Activated naive CD4-positive, alpha-beta T cell treated with anti-CD3 and anti-CD28 coated beads for 36 hours (primary cell): ENCODE measurements at regions not wholly inside any gene's neighbourhood (a gene's known extent, or its start where the extent isn't known, plus 50 kb on each side); places are given as distances from the start of the nearest gene placed in this dataset.
A peak's percentile ranks its signal among the peaks of the same experiment; 100 is the strongest.
"Not testable (repeated sequence)": the region's sequence is repeated elsewhere in the genome, so short reads cannot be mapped to it uniquely, and the experiment has no call there.

Experiments used
- CTCF ChIA-PET: fragments of 350-600 bp; sonication (Branson Sonifier 250); formaldehyde crosslinking; loops from one replicate; lab custom pipeline; 2021; ENCODE audit warnings: antibody characterized with exemption; lab: Charles Lee
- DNase-seq: peaks from one replicate; pipeline ENCODE4 v3.0.0-alpha.2; 2020
- H3K27ac Mint-ChIP-seq: one replicate; pipeline ENCODE4 v1.8.0; 2021; ENCODE audit warnings: mild to moderate bottlenecking, mixed read lengths
- H3K27me3 Mint-ChIP-seq: one replicate; pipeline ENCODE4 v1.8.0; 2021; ENCODE audit warnings: low read depth, mixed read lengths
- H3K36me3 Mint-ChIP-seq: one replicate; pipeline ENCODE4 v1.8.0; 2021; ENCODE audit warnings: low read depth, mixed read lengths
- H3K4me1 Mint-ChIP-seq: one replicate; pipeline ENCODE4 v1.8.0; 2021; ENCODE audit warnings: low read depth, mixed read lengths
- H3K4me3 Mint-ChIP-seq: one replicate; pipeline ENCODE4 v1.8.0; 2021; ENCODE audit warnings: mild to moderate bottlenecking, moderate library complexity, mixed read lengths
- H3K9me3 Mint-ChIP-seq: one replicate; pipeline ENCODE4 v1.8.0; 2021; ENCODE audit warnings: mixed read lengths
- intact Hi-C: fragments of 100-400 bp; cut with micrococcal nuclease; formaldehyde crosslinking; loops from one replicate; pipeline ENCODE4 v1.15.1; 2023

DNA sequence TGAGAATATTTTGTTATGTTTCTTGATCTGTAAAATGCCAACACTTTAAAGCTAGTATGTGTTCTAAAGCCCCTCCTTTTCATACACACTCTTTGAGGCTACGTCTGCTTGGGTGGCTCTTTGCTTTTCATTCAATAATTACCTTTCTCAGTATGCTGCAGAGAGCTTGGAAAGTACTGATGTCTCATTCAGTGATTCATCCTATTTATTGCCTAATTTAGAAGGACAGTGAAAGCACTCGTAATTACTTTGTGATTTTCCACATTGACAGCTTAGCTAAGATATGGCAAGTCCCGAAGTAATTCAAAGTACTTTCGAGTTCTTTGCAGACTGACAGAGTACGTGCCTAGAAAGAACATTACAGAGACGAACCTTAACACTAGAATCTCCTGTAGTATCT, 57.2 kb downstream of the BMP15 start:
- intact Hi-C loops, result no loop called here
- no peaks in the 10 kb centered on the region for H3K9me3 Mint-ChIP-seq
- no peaks in the 10 kb centered on the region for H3K4me1 Mint-ChIP-seq
- CTCF ChIA-PET, result no interaction called here
- H3K27me3 Mint-ChIP-seq, result no peaks in the 10 kb centered on the region
- DNase-seq, result no peak
- H3K4me3 Mint-ChIP-seq, result no peak overlapping the region
- no peak overlapping the region for H3K27ac Mint-ChIP-seq
- H3K36me3 Mint-ChIP-seq, result no peaks in the 10 kb centered on the region

GRCh38 chrX:50968871-50969635, 58.5 kb downstream of the BMP15 start:
- H3K27ac Mint-ChIP-seq, DNase-seq, intact Hi-C loops, H3K4me3 Mint-ChIP-seq, H3K27me3 Mint-ChIP-seq, H3K9me3 Mint-ChIP-seq, H3K4me1 Mint-ChIP-seq, CTCF ChIA-PET, H3K36me3 Mint-ChIP-seq: not testable (repeated sequence)

- Mint-ChIP-seq H3K27ac (no peak overlapping the region), H3K4me1 (no peaks in the 10 kb centered on the region), H3K36me3 (no peaks in the 10 kb centered on the region), H3K4me3 (no peak overlapping the region), H3K9me3 (no peaks in the 10 kb centered on the region), H3K27me3 (no peaks in the 10 kb centered on the region)
- CTCF ChIA-PET, result no interaction called here
- intact Hi-C loops, result no loop called here
- DNase-seq, result no peak
Observed at GRCh38 chrX:50971395-50971794, 60.9 kb downstream of the BMP15 start.

DNA sequence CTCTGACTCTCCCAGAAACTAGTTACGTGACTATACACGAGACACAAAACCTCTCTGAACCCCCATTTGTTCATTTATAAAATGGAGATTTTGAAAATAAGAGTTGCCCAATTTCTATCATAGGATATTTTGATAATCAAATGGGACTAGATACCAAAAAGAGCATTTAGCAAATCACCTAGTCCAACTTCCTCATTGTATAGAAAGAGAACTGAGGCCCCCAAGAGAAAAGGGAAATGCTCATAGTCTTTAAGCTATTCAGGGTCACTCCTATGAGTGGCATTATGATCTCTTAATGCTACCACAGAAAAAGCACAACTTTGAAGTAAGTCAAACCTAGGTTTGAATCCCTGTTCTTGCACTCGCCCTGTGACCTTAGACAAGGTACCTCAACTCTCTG, 62.7 kb downstream of the BMP15 start:
- no peaks in the 10 kb centered on the region for H3K4me1 Mint-ChIP-seq
- no peak overlapping the region for H3K4me3 Mint-ChIP-seq
- DNase-seq, result no peak
- no peaks in the 10 kb centered on the region for H3K36me3 Mint-ChIP-seq
- H3K27ac Mint-ChIP-seq, result no peak overlapping the region
- H3K27me3 Mint-ChIP-seq, result no peaks in the 10 kb centered on the region
- no peaks in the 10 kb centered on the region for H3K9me3 Mint-ChIP-seq
- CTCF ChIA-PET, result no interaction called here
- intact Hi-C loops, result no loop called here

DNA sequence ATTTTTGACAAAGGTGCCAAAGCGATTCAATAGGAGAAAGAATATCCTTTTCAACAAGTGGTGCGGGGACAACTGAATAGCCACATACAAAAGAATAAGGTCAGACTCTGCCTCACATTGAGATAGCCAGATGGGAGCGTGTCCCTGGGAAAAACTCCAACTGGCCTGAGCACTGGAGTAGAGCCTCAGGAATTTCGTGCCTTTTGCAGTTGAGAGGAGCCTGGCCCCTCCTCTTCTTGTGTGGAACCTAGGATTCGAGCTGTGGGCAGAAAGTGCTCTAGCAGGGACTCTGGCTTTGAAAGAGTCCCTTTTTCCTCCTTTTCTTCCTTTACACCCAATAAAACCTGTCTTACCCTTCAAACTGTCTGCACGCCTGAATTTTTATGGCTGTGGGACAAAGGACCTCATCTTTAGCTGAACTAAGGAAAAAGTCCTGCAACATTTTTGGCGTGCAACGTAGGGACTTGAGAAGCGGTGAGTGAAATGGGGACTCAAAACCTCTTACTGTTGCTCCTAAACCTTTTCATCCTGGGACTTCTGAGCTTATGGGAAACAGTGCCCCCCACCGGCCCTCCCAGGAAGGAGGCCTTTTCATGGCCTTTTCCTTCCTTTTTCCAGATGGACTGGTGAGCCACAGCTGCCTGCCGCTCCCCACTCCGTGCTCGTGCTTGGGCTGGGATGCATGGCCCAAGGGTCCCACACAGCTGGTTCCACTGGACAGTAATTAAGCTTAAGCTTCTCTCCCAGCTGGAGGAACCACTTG, 68.6 kb downstream of the BMP15 start:
- H3K36me3 Mint-ChIP-seq, result no peaks in the 10 kb centered on the region
- intact Hi-C loops, result no loop called here
- CTCF ChIA-PET, result no interaction called here
- no peaks in the 10 kb centered on the region for H3K4me1 Mint-ChIP-seq
- no peak overlapping the region for H3K4me3 Mint-ChIP-seq
- no peaks in the 10 kb centered on the region for H3K9me3 Mint-ChIP-seq
- no peak overlapping the region for H3K27ac Mint-ChIP-seq
- no peaks in the 10 kb centered on the region for H3K27me3 Mint-ChIP-seq
- no peak for DNase-seq

DNA sequence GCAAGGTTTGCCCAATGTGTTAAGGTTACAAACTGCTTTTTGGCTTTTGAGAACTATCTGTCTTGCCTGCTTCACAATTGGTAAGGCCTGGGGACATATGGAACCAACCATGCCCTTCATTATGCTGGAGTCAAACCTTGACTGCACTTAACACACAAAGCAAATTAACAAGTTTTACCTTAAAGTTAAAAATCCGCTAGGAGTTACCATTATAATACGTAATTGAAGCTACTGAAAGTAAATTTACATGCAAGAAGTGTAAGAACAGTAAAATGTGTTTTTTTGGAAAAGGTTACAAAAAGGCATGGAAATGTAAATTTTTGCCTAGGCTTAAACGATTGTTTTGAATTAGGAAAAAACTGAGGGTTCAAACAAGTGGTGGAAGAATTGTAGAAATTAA, 69.7 kb downstream of the BMP15 start:
- Mint-ChIP-seq H3K27me3 (peaks cover 2% of the 10 kb centered on the region), H3K4me1 (no peaks in the 10 kb centered on the region), H3K9me3 (no peaks in the 10 kb centered on the region), H3K4me3 (no peak overlapping the region), H3K36me3 (no peaks in the 10 kb centered on the region), H3K27ac (no peak overlapping the region)
- CTCF ChIA-PET, result no interaction called here
- no peak for DNase-seq
- intact Hi-C loops, result no loop called here

- peak; percentile 36 for DNase-seq
- no peaks in the 10 kb centered on the region for H3K36me3 Mint-ChIP-seq
- H3K27me3 Mint-ChIP-seq, result peaks cover 2% of the 10 kb centered on the region
Observed at GRCh38 chrX:50988649-50989048, 78.1 kb downstream of the BMP15 start.

GRCh38 chrX:50996930-50997329, 86.4 kb downstream of the BMP15 start:
- CTCF ChIA-PET, result no interaction called here
- no peaks in the 10 kb centered on the region for H3K9me3 Mint-ChIP-seq
- intact Hi-C loops, result no loop called here
- H3K4me1 Mint-ChIP-seq, result no peaks in the 10 kb centered on the region
- H3K27ac Mint-ChIP-seq, result no peak overlapping the region
- no peaks in the 10 kb centered on the region for H3K27me3 Mint-ChIP-seq
- H3K36me3 Mint-ChIP-seq, result no peaks in the 10 kb centered on the region
- H3K4me3 Mint-ChIP-seq, result no peak overlapping the region
- no peak for DNase-seq

More at GRCh38 chrX:50988649-50989048, 78.1 kb downstream of the BMP15 start:
- intact Hi-C loops, result loop anchor here (2.0 kb wide), 2 partner anchors 242 to 298 kb away; no protein-coding TSS in a partner anchor
- CTCF ChIA-PET, result interaction anchor here (1.0 to 1.2 kb wide), 2 partner anchors 237 to 239 kb away, joined by 3 read pairs; no protein-coding TSS in a partner anchor
- H3K4me1 Mint-ChIP-seq, result no peaks in the 10 kb centered on the region
- H3K27ac Mint-ChIP-seq, result no peak overlapping the region
- H3K4me3 Mint-ChIP-seq, result no peak overlapping the region
- H3K9me3 Mint-ChIP-seq, result no peaks in the 10 kb centered on the region

GRCh38 chrX:51000384-51000783, 89.8 kb downstream of the BMP15 start:
- H3K27me3 Mint-ChIP-seq, H3K4me1 Mint-ChIP-seq, H3K27ac Mint-ChIP-seq, H3K4me3 Mint-ChIP-seq, intact Hi-C loops, DNase-seq, CTCF ChIA-PET, H3K36me3 Mint-ChIP-seq, H3K9me3 Mint-ChIP-seq: not testable (repeated sequence)

- not testable (repeated sequence) for H3K9me3 Mint-ChIP-seq, H3K27me3 Mint-ChIP-seq
Observed at GRCh38 chrX:51001733-51002632, 91.4 kb downstream of the BMP15 start.

DNA sequence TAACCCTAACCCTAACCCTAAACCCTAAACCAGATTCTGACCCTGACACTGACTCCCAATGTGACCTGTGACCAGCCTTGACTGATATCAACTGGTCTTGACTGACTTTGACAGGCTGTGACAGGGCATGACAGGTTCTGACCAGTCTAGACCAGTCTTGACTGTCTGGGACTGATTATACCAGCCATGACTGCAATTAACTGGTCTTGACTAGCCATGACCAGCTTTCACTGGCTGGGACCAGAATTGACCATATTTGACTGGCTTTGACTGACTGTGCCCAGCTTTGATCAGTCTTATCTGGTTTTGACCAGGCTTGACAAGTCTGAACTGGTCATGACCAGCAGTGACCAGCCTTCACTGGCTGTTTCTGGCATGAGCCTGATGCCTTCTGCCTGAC, 95.5 kb downstream of the BMP15 start:
- intact Hi-C loops, result no loop called here
- no peak for DNase-seq
- Mint-ChIP-seq H3K27me3 (no peaks in the 10 kb centered on the region), H3K9me3 (no peaks in the 10 kb centered on the region), H3K4me3 (no peak overlapping the region), H3K27ac (no peak overlapping the region), H3K36me3 (no peaks in the 10 kb centered on the region), H3K4me1 (no peaks in the 10 kb centered on the region)
- CTCF ChIA-PET, result no interaction called here

More at GRCh38 chrX:51001733-51002632, 91.4 kb downstream of the BMP15 start:
- DNase-seq, H3K27ac Mint-ChIP-seq, H3K36me3 Mint-ChIP-seq, CTCF ChIA-PET, H3K4me3 Mint-ChIP-seq, H3K4me1 Mint-ChIP-seq, intact Hi-C loops: not testable (repeated sequence)

DNA sequence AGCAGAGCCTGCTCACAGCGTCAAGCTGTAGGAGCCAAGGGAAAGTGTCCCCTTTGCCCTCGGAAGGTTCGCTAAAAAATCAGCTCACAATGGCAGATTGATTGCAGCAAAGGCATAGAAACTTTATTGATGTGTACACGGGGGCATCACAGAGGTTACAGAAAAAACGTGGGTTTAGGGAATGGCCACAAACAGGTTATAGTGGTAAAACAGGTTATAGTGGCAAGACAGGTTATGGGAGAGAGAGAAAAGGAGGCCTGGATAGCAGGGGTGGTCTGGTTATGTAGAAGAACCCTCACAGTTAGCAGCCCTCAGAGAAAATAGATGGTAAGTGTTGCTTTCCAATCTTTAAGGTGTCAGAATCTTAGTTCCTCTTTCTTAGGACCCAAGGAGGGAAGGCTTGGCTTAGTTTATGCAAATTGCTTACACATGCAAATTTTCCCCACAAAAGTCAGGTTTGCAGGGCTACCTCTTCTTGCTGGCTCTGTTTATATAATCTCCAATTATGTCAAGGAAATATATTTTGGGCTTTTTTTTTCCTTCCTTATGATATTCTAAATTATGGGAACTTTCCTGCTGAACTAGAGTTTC, 113.7 kb downstream of the BMP15 start:
- H3K9me3 Mint-ChIP-seq, result no peaks in the 10 kb centered on the region
- CTCF ChIA-PET, result no interaction called here
- H3K4me3 Mint-ChIP-seq, result no peak overlapping the region
- no peak overlapping the region for H3K27ac Mint-ChIP-seq
- DNase-seq, result no peak
- intact Hi-C loops, result no loop called here
- H3K36me3 Mint-ChIP-seq, result no peaks in the 10 kb centered on the region
- peaks cover 2% of the 10 kb centered on the region for H3K27me3 Mint-ChIP-seq
- H3K4me1 Mint-ChIP-seq, result no peaks in the 10 kb centered on the region
